HepG2 (cell line): ENCODE measurements at regions not wholly inside any gene's neighbourhood (a gene's known extent, or its start where the extent isn't known, plus 50 kb on each side); places are given as distances from the start of the nearest gene placed in this dataset.

Source experiments
- CHCHD3 ChIP-seq: sonication (generic); formaldehyde crosslinking; IDR thresholded peaks from 2 replicates; pipeline ENCODE4 v1.8.0; 2022; ENCODE audit warnings: mild to moderate bottlenecking, missing genetic modification reagents, moderate library complexity
- HNF1B ChIP-seq: sonication (generic); formaldehyde crosslinking; IDR thresholded peaks from 2 replicates; pipeline ENCODE4 v1.5.1; 2020; ENCODE audit warnings: mild to moderate bottlenecking, moderate library complexity, missing genetic modification reagents
- LCORL ChIP-seq, 2 experiments: fragments of 450-650 bp in 1 of 2; sonication (generic) in 1 of 2; formaldehyde crosslinking in 1 of 2; IDR thresholded peaks; 2 replicates each; pipeline versions ENCODE4 v1.5.0 to v1.6.1; 2017 to 2020; ENCODE audit warnings: antibody characterized with exemption in 1 of 2, missing genetic modification reagents in 1 of 2
- MAX ChIP-seq: IDR thresholded peaks from 2 replicates; pipeline ENCODE4 v1.6.1; 2012; ENCODE audit warnings: inconsistent platforms
- RCOR2 ChIP-seq: IDR thresholded peaks from 2 replicates; pipeline ENCODE4 v1.6.1; 2016; ENCODE audit warnings: missing biosample characterization, missing genetic modification reagents
- TBX3 ChIP-seq: fragments of 450-650 bp; IDR thresholded peaks from 2 replicates; pipeline ENCODE4 v1.6.1; 2017; ENCODE audit warnings: antibody characterized with exemption, mild to moderate bottlenecking, inconsistent platforms, borderline replicate concordance
- THAP11 ChIP-seq: IDR thresholded peaks from 2 replicates; pipeline ENCODE4 v1.6.1; 2016; ENCODE audit warnings: missing biosample characterization, missing genetic modification reagents
- YEATS2 ChIP-seq: sonication (generic); formaldehyde crosslinking; IDR thresholded peaks from 2 replicates; pipeline ENCODE4 v1.4.0; 2020; ENCODE audit warnings: missing genetic modification reagents, borderline replicate concordance
- ZFY ChIP-seq: sonication (generic); formaldehyde crosslinking; IDR thresholded peaks from 2 replicates; pipeline ENCODE4 v1.4.0; 2020; ENCODE audit warnings: missing genetic modification reagents
- ZNF225 ChIP-seq: sonication (generic); formaldehyde crosslinking; IDR thresholded peaks from 2 replicates; pipeline ENCODE4 v1.4.0; 2020; ENCODE audit warnings: mild to moderate bottlenecking, missing genetic modification reagents
- ZNF724P ChIP-seq: sonication (generic); formaldehyde crosslinking; IDR thresholded peaks from 2 replicates; pipeline ENCODE4 v1.8.0; 2022; ENCODE audit warnings: missing genetic modification reagents, borderline replicate concordance
- TF ChIP-seq, protein P1 (sequence below): sonication (generic); formaldehyde crosslinking; IDR thresholded peaks from 2 replicates; pipeline ENCODE4 v1.5.1; 2020; ENCODE audit warnings: missing genetic modification reagents, mild to moderate bottlenecking, borderline replicate concordance
- TF ChIP-seq, protein P2 (sequence below): sonication (generic); formaldehyde crosslinking; IDR thresholded peaks from 2 replicates; pipeline ENCODE4 v1.5.1; 2020; ENCODE audit warnings: mild to moderate bottlenecking, missing genetic modification reagents, moderate library complexity
- TF ChIP-seq, protein P3 (sequence below): sonication (generic); formaldehyde crosslinking; IDR thresholded peaks from 2 replicates; pipeline ENCODE4 v1.4.0; 2020; ENCODE audit warnings: missing genetic modification reagents, borderline replicate concordance
- TF ChIP-seq, protein P4 (sequence below): sonication (generic); formaldehyde crosslinking; IDR thresholded peaks from 2 replicates; pipeline ENCODE4 v1.8.1; 2023; ENCODE audit warnings: missing genetic modification reagents, inconsistent platforms, borderline replicate concordance

DNA sequence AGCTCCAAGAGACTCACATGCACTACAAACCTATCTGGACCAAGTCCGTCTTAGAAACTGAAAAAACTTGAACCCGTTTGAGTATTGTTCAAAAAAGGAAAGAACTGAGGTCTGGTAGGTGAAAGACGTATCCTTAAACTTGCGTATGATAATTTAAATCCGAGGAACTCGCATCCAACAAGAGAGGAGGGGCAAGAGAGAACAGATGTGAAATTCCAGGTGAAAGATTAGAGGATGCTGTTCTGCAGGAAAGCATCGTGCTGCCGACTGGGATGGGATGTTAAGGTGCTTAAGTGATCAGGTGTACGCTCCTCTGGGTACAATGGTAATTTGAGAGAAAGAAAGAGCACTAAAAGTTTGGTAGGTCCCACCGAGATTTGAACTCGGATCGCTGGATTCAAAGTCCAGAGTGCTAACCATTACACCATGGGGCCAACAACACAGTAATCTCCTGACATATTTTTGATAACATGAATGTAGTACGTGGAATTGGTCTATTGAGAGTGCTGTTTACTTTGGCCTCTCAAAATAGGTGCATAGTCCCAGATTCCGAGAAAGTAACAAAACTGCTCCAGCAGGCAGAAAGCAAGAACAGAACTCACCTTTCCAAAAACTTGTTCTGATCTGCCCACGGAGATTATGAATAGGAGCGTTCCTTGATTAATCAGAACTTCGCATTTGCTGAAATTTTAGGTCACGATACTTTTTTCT, 53.5 kb upstream of the BTN3A2 start (continued):
- TF ChIP-seq, protein P1, sequence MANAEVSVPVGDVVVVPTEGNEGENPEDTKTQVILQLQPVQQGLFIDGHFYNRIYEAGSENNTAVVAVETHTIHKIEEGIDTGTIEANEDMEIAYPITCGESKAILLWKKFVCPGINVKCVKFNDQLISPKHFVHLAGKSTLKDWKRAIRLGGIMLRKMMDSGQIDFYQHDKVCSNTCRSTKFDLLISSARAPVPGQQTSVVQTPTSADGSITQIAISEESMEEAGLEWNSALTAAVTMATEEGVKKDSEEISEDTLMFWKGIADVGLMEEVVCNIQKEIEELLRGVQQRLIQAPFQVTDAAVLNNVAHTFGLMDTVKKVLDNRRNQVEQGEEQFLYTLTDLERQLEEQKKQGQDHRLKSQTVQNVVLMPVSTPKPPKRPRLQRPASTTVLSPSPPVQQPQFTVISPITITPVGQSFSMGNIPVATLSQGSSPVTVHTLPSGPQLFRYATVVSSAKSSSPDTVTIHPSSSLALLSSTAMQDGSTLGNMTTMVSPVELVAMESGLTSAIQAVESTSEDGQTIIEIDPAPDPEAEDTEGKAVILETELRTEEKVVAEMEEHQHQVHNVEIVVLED (CRISPR knock-in tag), result 0 out of 2 replicates have a peak, but pooled peaks have one; percentile 28
- TF ChIP-seq LCORL (IDR thresholded peaks at IDR 0.05) (no peak), LCORL (CRISPR knock-in tag; IDR thresholded peaks at IDR 0.05) (0 out of 2 replicates have a peak, but pooled peaks have one; percentile 22), ZNF225 (CRISPR knock-in tag) (no peak), RCOR2 (CRISPR knock-in tag) (peak; percentile 51; the same call in 1 of the 2 replicates), CHCHD3 (no peak), ZNF724P (CRISPR knock-in tag) (no peak), THAP11 (CRISPR knock-in tag) (no peak), TBX3 (no peak), HNF1B (CRISPR knock-in tag) (no peak; the same call in 1 of the 2 replicates), ZFY (CRISPR knock-in tag) (peak; percentile 36), MAX (peak; percentile 50), YEATS2 (CRISPR knock-in tag) (peak; percentile 35; the same call in 1 of the 2 replicates)
- TF ChIP-seq, protein P2, sequence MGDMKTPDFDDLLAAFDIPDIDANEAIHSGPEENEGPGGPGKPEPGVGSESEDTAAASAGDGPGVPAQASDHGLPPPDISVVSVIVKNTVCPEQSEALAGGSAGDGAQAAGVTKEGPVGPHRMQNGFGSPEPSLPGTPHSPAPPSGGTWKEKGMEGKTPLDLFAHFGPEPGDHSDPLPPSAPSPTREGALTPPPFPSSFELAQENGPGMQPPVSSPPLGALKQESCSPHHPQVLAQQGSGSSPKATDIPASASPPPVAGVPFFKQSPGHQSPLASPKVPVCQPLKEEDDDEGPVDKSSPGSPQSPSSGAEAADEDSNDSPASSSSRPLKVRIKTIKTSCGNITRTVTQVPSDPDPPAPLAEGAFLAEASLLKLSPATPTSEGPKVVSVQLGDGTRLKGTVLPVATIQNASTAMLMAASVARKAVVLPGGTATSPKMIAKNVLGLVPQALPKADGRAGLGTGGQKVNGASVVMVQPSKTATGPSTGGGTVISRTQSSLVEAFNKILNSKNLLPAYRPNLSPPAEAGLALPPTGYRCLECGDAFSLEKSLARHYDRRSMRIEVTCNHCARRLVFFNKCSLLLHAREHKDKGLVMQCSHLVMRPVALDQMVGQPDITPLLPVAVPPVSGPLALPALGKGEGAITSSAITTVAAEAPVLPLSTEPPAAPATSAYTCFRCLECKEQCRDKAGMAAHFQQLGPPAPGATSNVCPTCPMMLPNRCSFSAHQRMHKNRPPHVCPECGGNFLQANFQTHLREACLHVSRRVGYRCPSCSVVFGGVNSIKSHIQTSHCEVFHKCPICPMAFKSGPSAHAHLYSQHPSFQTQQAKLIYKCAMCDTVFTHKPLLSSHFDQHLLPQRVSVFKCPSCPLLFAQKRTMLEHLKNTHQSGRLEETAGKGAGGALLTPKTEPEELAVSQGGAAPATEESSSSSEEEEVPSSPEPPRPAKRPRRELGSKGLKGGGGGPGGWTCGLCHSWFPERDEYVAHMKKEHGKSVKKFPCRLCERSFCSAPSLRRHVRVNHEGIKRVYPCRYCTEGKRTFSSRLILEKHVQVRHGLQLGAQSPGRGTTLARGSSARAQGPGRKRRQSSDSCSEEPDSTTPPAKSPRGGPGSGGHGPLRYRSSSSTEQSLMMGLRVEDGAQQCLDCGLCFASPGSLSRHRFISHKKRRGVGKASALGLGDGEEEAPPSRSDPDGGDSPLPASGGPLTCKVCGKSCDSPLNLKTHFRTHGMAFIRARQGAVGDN (CRISPR knock-in tag), result no peak
- TF ChIP-seq, protein P3, sequence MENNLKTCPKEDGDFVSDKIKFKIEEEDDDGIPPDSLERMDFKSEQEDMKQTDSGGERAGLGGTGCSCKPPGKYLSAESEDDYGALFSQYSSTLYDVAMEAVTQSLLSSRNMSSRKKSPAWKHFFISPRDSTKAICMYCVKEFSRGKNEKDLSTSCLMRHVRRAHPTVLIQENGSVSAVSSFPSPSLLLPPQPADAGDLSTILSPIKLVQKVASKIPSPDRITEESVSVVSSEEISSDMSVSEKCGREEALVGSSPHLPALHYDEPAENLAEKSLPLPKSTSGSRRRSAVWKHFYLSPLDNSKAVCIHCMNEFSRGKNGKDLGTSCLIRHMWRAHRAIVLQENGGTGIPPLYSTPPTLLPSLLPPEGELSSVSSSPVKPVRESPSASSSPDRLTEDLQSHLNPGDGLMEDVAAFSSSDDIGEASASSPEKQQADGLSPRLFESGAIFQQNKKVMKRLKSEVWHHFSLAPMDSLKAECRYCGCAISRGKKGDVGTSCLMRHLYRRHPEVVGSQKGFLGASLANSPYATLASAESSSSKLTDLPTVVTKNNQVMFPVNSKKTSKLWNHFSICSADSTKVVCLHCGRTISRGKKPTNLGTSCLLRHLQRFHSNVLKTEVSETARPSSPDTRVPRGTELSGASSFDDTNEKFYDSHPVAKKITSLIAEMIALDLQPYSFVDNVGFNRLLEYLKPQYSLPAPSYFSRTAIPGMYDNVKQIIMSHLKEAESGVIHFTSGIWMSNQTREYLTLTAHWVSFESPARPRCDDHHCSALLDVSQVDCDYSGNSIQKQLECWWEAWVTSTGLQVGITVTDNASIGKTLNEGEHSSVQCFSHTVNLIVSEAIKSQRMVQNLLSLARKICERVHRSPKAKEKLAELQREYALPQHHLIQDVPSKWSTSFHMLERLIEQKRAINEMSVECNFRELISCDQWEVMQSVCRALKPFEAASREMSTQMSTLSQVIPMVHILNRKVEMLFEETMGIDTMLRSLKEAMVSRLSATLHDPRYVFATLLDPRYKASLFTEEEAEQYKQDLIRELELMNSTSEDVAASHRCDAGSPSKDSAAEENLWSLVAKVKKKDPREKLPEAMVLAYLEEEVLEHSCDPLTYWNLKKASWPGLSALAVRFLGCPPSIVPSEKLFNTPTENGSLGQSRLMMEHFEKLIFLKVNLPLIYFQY (CRISPR knock-in tag), result peak; percentile 43
- TF ChIP-seq, protein P4, sequence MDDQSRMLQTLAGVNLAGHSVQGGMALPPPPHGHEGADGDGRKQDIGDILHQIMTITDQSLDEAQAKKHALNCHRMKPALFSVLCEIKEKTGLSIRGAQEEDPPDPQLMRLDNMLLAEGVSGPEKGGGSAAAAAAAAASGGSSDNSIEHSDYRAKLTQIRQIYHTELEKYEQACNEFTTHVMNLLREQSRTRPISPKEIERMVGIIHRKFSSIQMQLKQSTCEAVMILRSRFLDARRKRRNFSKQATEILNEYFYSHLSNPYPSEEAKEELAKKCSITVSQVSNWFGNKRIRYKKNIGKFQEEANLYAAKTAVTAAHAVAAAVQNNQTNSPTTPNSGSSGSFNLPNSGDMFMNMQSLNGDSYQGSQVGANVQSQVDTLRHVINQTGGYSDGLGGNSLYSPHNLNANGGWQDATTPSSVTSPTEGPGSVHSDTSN (CRISPR knock-in tag), result no peak
